Activated B cell treated with CpG ODN at 0.5 μM for 24 hours (primary cell): ENCODE measurements at regions not wholly inside any gene's neighbourhood (a gene's known extent, or its start where the extent isn't known, plus 50 kb on each side); places are given as distances from the start of the nearest gene placed in this dataset.

Experiments
- ATAC-seq: fragments of 200-7000 bp; cut with Tn5 transposase; one replicate; pipeline ENCODE4 v1.10.0; 2021; ENCODE audit warnings: low read depth, mild to moderate bottlenecking, moderate library complexity
- CTCF ChIA-PET: fragments of 350-600 bp; sonication (Branson Sonifier 250); formaldehyde crosslinking; loops from one replicate; lab custom pipeline; 2021; ENCODE audit warnings: antibody characterized with exemption; lab: Charles Lee
- POLR2A ChIA-PET: fragments of 350-600 bp; sonication (Branson Sonifier 250); formaldehyde crosslinking; loops from one replicate; lab custom pipeline; 2021; ENCODE audit warnings: antibody characterized with exemption; lab: Charles Lee
- DNase-seq: peaks from one replicate; pipeline ENCODE4 v3.0.0; 2022
- H3K27ac Mint-ChIP-seq: one replicate; pipeline ENCODE4 v1.8.0; 2020; ENCODE audit warnings: mixed read lengths
- H3K27me3 Mint-ChIP-seq: one replicate; pipeline ENCODE4 v1.8.0; 2021; ENCODE audit warnings: mixed read lengths
- H3K36me3 Mint-ChIP-seq: one replicate; pipeline ENCODE4 v1.8.0; 2021; ENCODE audit warnings: low read depth, mixed read lengths
- H3K4me1 Mint-ChIP-seq: one replicate; pipeline ENCODE4 v1.8.0; 2021; ENCODE audit warnings: mixed read lengths
- H3K4me3 Mint-ChIP-seq: one replicate; pipeline ENCODE4 v1.8.0; 2020; ENCODE audit warnings: mild to moderate bottlenecking, mixed read lengths
- H3K9me3 Mint-ChIP-seq: one replicate; pipeline ENCODE4 v1.8.0; 2020; ENCODE audit warnings: mixed read lengths
- CTCF ChIP-seq: fragments of 200-600 bp; IDR thresholded peaks from one replicate; pipeline ENCODE4 v1.8.0; 2022; ENCODE audit warnings: antibody characterized with exemption, mild to moderate bottlenecking
- intact Hi-C: fragments of 100-400 bp; cut with micrococcal nuclease; formaldehyde crosslinking; loops from one replicate; pipeline ENCODE4 v1.15.1; 2024

DNA sequence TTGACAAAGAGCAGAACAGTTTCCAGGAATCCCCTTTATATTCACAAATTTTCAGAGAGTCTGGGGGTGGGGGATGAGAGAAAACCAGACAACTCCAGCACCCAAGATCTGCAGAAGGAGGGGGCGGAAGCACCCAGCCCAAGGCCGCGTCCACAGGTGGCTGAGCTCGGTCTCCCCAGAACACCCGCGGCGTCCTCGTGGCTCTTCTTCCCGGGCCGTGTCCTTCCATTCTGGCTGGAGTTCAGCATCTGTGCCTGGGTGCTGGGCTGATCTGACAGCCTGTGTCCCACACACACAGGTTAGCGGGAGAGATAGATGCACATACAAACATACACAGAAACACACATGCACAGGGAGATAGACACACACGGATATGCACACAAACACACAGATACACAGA lies 455.8 kb upstream of the SALL3 start:
- Mint-ChIP-seq H3K27ac (no peak overlapping the region), H3K4me3 (no peak overlapping the region), H3K4me1 (no peaks in the 10 kb centered on the region), H3K27me3 (no peaks in the 10 kb centered on the region), H3K36me3 (no peaks in the 10 kb centered on the region), H3K9me3 (no peaks in the 10 kb centered on the region)
- no peak for TF ChIP-seq CTCF
- ATAC-seq (no peak), DNase-seq (no peak)
- intact Hi-C loops, result no loop called here
- POLR2A ChIA-PET, result no interaction called here
- CTCF ChIA-PET, result no interaction called here

GRCh38 chr18:78525366-78526111 lies 454.1 kb upstream of the SALL3 start:
- no peak overlapping the region for H3K4me3 Mint-ChIP-seq
- no peaks in the 10 kb centered on the region for H3K27me3 Mint-ChIP-seq
- DNase-seq, result no peak
- H3K27ac Mint-ChIP-seq, result no peak overlapping the region
- no peak for TF ChIP-seq CTCF
- ChIA-PET CTCF (no interaction called here), POLR2A (no interaction called here)
- no peaks in the 10 kb centered on the region for H3K4me1 Mint-ChIP-seq
- no peaks in the 10 kb centered on the region for H3K9me3 Mint-ChIP-seq
- H3K36me3 Mint-ChIP-seq, result no peaks in the 10 kb centered on the region
- ATAC-seq, result no peak
- intact Hi-C loops, result no loop called here

DNA sequence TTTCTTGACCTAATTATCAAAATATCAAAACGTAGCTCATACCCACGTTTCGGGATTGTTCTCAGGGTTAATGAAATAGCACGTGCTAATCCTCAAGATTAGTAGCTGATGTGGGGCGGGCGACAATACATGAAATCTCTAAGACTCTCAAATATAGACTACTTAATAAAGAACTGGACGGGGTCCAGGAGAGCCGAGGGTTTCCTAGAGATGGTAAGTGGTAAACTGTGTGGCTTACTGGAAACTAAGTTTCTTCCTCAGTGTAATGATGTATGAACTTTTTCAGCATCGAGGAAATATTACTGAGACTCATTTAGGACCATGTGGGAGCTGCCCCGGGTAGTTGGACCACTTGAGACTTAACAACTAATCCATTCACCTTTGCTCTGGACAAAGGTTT lies 453.3 kb upstream of the SALL3 start:
- H3K36me3 Mint-ChIP-seq, result no peaks in the 10 kb centered on the region
- CTCF ChIA-PET, result no interaction called here
- DNase-seq (no peak), ATAC-seq (no peak)
- no peak for TF ChIP-seq CTCF
- POLR2A ChIA-PET, result no interaction called here
- no peak overlapping the region for H3K27ac Mint-ChIP-seq
- no peaks in the 10 kb centered on the region for H3K4me1 Mint-ChIP-seq
- intact Hi-C loops, result no loop called here
- no peaks in the 10 kb centered on the region for H3K27me3 Mint-ChIP-seq
- no peaks in the 10 kb centered on the region for H3K9me3 Mint-ChIP-seq
- no peak overlapping the region for H3K4me3 Mint-ChIP-seq

- H3K27ac Mint-ChIP-seq, result no peak overlapping the region
- no peaks in the 10 kb centered on the region for H3K27me3 Mint-ChIP-seq
- ATAC-seq (no peak), DNase-seq (no peak)
- no peak for TF ChIP-seq CTCF
- H3K9me3 Mint-ChIP-seq, result no peaks in the 10 kb centered on the region
- POLR2A ChIA-PET, result no interaction called here
- no peaks in the 10 kb centered on the region for H3K4me1 Mint-ChIP-seq
- intact Hi-C loops, result no loop called here
- no peak overlapping the region for H3K4me3 Mint-ChIP-seq
- H3K36me3 Mint-ChIP-seq, result no peaks in the 10 kb centered on the region
- CTCF ChIA-PET, result no interaction called here
Observed at GRCh38 chr18:78526923-78527711, 452.5 kb upstream of the SALL3 start.

DNA sequence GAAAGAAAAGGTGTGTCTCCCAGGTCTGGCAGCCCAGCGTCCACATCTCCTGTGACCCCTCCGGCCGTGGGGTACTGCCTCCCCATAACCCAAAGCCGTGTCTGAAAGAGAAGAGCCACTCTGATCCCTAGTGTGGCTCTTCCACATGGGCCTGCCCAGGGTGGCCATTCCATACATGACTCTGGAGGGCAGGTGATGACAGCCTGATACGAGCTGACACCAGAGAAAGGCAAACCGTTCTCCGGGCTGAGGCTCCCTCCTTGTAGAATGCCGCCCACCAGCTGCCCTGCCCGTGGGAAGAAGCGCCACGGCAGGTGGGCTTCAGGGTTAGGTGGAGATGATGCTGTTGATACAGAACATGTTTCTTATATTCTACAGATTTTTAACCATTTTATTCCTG lies 451.6 kb upstream of the SALL3 start:
- intact Hi-C loops, result no loop called here
- Mint-ChIP-seq H3K36me3 (no peaks in the 10 kb centered on the region), H3K9me3 (no peaks in the 10 kb centered on the region), H3K4me1 (no peaks in the 10 kb centered on the region), H3K27ac (no peak overlapping the region), H3K27me3 (no peaks in the 10 kb centered on the region), H3K4me3 (no peak overlapping the region)
- ChIA-PET CTCF (no interaction called here), POLR2A (no interaction called here)
- no peak for TF ChIP-seq CTCF
- DNase-seq, result no peak
- no peak for ATAC-seq
